ENCODE measurements at regions not wholly inside any gene's neighbourhood (a gene's known extent, or its start where the extent isn't known, plus 50 kb on each side); places are given as distances from the start of the nearest gene placed in this dataset.

- TF ChIP-seq POLR2A (IDR thresholded peaks at IDR 0.05; ENCODE audit: low read length) (no peak), GATA1 (IDR thresholded peaks at IDR 0.05; ENCODE audit: low read depth, low read length) (no peak)
Measured at GRCh38 chr11:79949574-79949973, 508.7 kb upstream of the TENM4 start.
